ENCODE measurements at regions not wholly inside any gene's neighbourhood (a gene's known extent, or its start where the extent isn't known, plus 50 kb on each side); places are given as distances from the start of the nearest gene placed in this dataset.

DNA sequence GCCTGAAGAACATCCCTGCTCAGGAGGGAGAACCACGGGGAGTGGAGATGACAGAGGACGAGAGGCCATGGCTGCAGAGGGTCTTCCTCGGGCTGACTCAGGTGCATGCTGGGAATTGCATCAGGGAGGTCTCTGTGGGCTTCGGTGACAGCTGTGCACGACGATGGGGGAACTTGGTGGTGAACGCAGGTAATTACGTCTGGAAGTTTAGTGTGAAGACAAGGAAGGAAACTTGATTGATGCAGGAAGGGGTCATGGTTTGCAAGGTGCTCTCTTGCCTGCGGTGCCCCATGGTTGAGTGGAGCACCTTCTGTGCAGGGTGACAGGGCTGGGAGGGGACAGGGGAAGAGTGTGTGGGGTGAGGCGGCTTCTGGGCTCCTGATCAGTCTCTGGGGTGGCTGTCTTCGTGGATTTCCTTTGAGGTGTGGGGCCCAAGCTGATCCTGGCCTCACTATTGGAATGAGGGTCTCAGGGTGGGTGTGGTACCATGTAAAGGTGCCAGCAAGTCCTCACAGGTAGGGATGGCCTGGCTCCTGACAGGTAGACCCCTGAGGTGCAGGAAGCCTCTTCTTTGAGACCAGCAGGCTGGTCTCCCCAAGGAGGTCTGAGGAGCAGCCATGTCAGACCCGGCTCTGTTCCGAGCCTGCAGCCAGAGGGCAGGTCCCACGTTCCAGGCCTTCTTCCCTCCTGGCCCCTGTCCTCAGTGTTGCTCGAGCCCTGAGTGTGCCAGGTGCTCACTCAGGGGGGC lies 1020.1 kb downstream of the TBC1D22A start:
- no peak for DNase-seq (ENCODE audit: low read depth in 2 of 2)

DNA sequence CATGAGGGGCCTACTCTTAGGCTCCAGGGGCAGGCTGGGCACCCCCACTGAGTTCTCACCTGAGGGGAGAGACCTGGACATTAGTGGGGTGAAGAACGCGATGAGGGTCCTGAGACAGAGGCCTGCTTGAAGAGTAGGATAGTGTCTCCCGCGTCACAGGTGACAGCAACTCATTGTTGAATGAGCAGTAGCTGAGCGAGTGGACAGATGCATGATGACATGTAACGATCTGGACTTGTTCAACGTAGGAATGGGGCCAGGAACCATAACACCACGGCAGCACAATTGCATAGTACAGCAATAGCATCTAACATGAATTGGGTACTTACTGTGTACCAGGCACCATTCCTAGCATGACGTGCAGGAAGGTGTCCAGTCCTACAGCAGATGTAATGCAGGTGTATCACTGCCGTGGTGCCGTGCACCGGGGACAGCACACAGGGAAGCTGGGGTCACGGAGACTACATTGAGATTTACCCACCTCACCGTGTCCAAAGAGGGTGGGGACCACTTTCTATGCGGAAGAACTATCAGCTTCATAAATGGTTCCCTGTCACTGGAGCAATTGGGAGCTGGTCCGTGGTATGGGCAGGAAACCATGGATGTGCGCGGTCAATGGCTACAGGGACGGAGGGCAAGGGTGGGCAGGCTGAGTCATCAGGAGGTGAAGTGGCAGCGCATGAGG lies 1019.1 kb downstream of the TBC1D22A start:
- no peak for DNase-seq (ENCODE audit: low read depth in 2 of 2)

DNA sequence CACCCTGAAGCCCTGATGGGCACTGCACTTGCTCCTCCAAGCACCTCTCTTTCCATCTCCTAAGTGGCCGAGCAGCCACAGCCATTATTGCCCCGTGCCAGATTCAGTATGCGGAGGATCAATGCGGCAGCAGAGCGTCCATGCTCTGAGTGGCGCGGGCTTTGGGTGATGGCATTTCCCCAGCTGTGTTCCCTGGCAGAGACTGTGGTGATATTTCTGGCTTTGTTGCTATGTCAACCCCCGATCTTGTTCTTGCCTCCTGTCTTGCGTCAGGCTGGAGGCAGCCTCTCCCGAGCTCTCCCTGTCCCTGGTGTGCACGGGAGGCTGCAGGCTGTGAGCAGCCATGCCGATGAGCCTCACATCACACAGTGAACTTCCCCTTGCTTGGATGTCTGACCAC lies 1018.6 kb downstream of the TBC1D22A start:
- DNase-seq (ENCODE audit: low read depth in 2 of 2) = no peak

DNA sequence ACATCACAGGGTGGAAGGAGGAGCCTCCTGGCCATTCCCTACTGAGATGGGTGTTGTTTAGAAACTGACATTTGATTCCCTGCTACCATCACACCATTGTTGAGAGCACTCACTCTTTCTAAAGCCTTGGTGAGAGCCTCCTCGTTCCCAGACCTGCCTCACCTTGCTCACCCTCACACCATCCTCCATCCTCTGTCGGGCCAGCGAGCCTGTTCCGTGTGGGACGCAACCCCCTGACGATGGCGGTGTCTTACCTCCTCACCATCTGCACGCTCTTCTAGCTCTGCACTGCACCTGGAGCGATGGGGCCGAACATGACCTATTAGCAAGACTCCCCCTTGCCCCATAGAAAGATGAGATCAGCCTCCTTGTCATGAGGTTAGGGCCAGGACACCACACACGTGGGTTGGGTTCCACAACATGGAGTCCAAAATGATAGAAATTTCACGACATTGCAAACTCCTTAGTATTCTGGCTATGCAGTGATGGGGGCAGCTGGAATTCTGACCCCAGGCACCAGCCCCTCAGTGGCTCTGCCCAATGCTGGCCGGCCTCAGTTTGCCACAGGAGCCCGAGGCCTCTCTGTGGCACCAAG lies 1017.9 kb downstream of the TBC1D22A start:
- DNase-seq (ENCODE audit: low read depth in 2 of 2) = no peak

GRCh38 chr22:47779474-47779873 lies 1017.0 kb downstream of the TBC1D22A start:
- DNase-seq (ENCODE audit: low read depth in 2 of 2) = no peak

DNA sequence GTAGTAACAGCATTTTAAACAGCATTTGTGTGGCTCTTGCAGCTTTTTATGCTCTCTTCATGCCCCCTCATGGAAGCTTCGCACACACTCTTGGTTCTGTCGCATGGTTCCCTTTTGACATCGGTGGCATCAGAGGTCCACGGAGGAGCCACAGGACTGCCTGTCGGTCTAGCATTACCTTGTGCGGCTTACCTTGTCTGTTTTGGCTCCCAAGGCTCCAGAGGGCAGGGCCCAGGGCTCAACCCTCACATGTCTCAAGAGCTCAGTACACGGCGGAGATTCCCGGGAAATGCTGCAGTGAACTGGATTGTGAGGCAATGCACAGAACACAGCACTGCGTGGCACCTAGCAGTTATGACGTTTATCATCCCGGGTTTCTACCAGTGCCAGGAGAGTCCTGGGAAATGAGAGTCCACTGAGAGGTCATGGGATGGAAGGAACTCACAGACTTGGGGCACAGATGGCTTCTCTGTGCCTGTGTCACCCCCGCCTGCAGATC lies 1015.8 kb downstream of the TBC1D22A start:
- DNase-seq (ENCODE audit: low read depth in 2 of 2) = no peak

- DNase-seq (ENCODE audit: low read depth in 2 of 2) = no peak
Measured at GRCh38 chr22:47777426-47777825, 1015.0 kb downstream of the TBC1D22A start.

DNA sequence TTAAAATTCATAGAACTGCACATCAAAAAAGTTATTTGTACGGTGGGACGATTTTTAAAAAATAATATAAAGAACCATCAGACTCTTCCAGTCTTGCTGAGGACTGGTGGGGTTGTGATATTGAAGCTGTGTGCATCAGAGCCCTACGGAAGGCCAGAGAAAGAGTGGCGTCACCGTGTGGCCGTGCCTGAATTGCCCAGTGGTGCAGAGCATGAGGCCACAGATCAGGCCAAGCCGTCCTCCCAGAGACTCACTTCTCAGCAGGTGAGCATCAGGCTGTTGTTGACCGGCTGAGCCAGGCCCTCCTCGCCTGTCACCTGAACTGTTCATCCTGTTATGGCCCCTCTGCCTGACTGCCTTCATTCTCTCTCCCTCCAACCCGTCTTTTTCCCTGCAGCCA lies 1013.9 kb downstream of the TBC1D22A start:
- DNase-seq (ENCODE audit: low read depth in 2 of 2) = no peak

DNA sequence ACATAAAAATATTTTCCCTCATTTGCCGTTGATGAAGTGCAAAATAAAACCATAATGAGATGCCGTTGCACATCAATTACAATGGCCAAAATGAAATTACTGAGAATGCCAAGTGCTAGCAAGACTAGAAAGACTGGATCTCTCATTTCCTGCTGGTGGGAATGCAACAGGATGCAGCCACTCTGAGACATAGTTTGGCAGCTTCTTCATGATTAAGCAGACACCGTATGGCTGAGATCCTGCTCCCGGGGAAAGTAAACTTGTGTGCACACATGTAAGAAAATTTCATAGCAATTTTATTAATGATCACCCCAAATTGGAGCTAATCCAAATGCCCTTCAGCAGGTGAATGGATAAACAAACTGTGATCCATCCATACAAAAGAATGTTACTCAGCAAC lies 1013.2 kb downstream of the TBC1D22A start:
- DNase-seq (ENCODE audit: low read depth in 2 of 2) = no peak

GRCh38 chr22:47775191-47775590 lies 1012.7 kb downstream of the TBC1D22A start:
- no peak for DNase-seq (ENCODE audit: low read depth in 2 of 2)

DNA sequence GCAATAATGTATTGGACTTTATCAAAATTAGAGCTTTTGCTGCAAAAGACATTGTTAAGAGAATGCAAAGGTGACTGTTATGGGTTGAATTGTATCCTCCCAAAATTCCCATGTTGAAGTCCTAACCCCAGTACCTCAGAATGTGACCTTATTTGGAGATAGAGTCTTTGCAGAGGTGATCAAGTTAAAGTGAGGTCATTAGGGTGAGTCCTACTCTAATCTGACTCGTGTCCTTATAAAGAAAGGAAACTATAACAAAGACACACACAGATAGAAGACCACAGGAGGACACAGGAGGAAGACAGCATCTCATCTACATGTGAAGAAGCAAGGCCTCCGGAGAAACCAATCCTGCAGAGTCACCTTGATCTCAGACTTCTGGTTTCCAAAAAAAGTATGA lies 1011.2 kb downstream of the TBC1D22A start:
- DNase-seq (ENCODE audit: low read depth in 2 of 2) = no peak

- no peak for DNase-seq (ENCODE audit: low read depth in 2 of 2)
Measured at GRCh38 chr22:47772864-47773263, 1010.4 kb downstream of the TBC1D22A start.

DNA sequence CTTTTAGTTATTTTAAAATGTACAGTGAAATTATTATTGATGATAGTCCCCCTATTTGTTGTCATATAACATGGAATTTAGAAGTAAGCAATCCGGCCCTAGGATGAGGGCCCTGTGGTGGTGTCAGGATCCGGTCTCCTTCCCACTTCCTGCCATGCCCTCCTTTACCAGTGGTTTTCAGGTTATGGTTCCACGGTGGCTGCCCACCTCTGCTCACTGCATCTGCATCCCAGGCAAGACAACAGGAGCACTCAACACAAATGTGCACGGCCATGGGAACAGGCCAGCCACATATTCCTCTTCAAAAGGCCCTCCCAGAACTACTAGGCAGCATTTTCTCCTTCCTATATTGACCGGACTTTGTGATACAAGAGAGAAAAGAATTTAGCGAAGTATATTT lies 1007.2 kb downstream of the TBC1D22A start:
- no peak for DNase-seq (ENCODE audit: low read depth in 2 of 2)

GRCh38 chr22:47768027-47768426 lies 1005.6 kb downstream of the TBC1D22A start:
- DNase-seq (ENCODE audit: low read depth in 2 of 2) = no peak

- no peak for DNase-seq (ENCODE audit: low read depth in 2 of 2)
Measured at GRCh38 chr22:47767403-47767802, 1005.0 kb downstream of the TBC1D22A start.

- DNase-seq (ENCODE audit: low read depth in 2 of 2) = no peak
Measured at GRCh38 chr22:47765757-47766156, 1003.3 kb downstream of the TBC1D22A start.

- DNase-seq (ENCODE audit: low read depth in 2 of 2) = no peak
Measured at GRCh38 chr22:47762141-47762540, 999.7 kb downstream of the TBC1D22A start.

GRCh38 chr22:47759909-47760308 lies 997.5 kb downstream of the TBC1D22A start:
- DNase-seq (ENCODE audit: low read depth in 2 of 2) = no peak

- DNase-seq (ENCODE audit: low read depth in 2 of 2) = no peak
Measured at GRCh38 chr22:47757741-47758140, 995.3 kb downstream of the TBC1D22A start.

DNA sequence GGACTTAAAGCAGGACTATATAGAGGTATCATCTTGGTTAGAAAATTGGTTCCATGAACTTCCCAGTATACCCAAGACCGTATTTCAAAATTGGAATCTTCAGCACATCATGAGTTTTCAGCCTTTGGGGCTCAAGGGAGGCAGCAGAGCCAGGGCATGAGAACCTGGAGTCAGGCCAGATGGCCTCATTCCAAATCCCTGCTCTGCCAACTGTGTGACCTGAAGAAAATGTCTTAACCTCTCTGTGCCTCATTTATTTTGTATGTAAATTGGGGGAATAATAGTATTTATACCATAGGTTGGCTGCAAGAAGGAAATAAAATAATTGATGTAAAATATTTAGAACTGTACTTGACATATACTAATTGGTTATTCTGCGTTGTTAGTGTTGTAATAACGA lies 987.6 kb downstream of the TBC1D22A start:
- no peak for DNase-seq (ENCODE audit: low read depth in 2 of 2)

DNA sequence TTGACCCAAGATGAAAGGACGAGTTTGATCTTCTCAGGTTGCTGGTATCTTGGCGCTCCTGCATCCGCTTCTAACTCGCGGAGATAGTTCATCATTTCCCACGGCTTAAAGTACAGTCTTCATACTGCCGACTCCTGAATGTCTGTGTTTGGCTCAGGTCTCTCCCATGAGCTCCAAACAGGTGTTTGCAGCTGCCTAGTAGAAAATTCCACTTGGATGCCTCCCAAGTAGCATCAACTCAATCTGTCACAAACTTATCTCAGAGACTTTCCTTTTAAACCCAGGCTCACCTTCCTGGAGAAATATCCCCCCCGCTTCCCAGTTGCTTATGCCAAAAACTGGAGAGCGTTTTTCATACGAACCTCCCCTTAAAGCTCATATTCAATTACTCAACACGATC lies 986.5 kb downstream of the TBC1D22A start:
- DNase-seq (ENCODE audit: low read depth in 2 of 2) = no peak

DNA sequence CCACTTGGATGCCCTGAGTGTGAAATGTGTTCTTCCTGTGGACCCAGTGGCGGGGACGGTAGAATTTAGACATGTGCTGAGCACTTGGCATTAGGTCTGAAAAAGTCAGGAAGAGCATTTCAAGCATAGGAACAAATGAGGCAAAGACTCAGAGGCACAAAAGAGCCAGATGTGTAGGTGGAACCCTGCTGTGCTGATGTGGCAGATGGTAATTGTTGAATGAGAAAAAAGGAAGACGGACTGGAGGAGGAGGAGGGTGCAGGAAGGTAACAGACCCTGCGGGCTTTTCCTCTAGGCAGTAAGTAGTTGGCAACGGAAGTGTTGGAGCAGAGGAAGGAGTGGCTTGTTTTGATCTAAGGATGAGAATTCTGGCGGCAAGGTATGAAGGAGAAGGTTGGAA lies 985.8 kb downstream of the TBC1D22A start:
- no peak for DNase-seq (ENCODE audit: low read depth in 2 of 2)
